ENCODE measurements at regions not wholly inside any gene's neighbourhood (a gene's known extent, or its start where the extent isn't known, plus 50 kb on each side); places are given as distances from the start of the nearest gene placed in this dataset.

DNA sequence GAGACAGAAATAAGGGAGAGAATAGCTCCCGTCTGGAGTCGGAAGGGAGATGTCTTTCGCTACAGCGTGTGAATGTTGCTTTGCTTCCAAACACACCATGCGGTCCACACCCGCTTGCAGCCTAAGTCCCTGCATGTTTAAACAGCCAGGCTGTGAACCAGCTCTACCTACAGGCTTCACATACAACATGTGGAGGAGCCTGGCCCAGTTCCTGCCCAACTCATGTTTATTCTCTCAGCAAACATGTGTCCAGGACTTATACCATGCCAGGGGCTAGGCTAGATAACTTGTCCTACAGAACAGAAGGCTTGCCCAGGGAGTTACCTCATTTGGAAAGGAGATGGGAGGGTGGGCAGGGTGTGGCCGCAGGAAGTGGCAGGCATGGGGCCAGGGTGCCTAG is 181.5 kb downstream of the FOXO1 start:
- TF ChIP-seq GATA2 (IDR thresholded peaks at IDR 0.05; ENCODE audit: low read depth, low read length) (no peak), GATA3 (IDR thresholded peaks at IDR 0.05; ENCODE audit: low read depth, low read length) (no peak)

Measured in SH-SY5Y (cell line).